ENCODE measurements at regions not wholly inside any gene's neighbourhood (a gene's known extent, or its start where the extent isn't known, plus 50 kb on each side); places are given as distances from the start of the nearest gene placed in this dataset.
A peak's percentile ranks its signal among the peaks of the same experiment; 100 is the strongest.

- DNase-seq: no peak
Measured at GRCh38 chrY:19140285-19140920, 366.9 kb upstream of the HSFY2 start.

GRCh38 chrY:19134426-19134825 lies 360.9 kb upstream of the HSFY2 start:
- DNase-seq: no peak

DNA sequence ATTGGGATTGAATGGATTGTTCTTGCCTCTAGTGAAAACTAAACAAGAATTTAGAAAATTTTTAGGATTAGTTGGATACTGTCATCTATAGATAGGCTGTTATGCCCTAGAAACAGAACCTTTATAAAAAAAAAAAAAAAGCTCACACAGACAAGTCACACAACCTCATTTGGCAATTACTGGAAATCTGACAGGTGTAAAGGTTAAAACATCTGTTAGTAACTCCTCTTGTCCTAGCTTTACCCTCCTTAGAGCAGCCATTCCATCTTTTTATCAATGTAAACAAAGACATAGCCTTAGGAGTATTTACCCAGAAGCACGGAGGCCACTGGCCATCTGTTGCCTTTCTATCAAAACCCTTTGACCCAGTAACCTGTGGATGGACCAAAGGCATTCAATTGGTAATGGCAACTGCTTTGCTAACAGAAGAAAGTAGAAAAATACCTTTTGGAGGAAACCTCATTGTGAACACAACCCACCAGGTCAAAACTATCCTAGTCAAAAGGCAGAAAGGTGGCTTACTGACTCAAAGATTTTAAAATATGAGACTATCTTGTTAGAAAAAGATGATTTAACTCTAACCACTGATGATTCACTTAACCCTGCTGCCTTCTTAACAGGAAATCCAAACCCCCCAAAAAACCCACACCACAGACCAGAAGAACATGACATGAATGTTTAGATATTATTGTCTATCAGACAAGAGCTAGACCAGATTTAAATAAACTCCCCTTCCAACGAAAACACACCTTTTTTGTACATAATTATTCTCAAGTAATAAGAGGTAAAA lies 357.2 kb upstream of the HSFY2 start:
- DNase-seq: no peak

DNA sequence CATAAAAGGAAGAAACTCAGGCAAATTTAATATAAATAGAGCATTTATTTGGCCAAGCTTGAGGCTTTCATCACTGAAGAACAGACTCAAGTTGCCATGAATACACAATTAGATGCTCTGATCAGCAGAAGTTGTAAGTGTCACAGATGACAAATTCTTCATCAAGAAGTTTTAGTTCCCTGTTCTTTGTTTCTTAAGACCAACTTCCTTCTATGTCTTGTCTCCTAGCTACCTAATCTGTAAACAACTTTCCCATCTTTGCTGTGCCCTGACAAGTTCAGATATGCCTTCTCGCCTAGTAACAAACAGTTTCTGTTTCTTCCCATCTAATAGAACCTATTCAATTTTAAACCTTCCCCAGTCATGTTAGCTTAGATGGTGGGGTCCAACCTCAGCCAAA lies 353.4 kb upstream of the HSFY2 start:
- DNase-seq: no peak

DNA sequence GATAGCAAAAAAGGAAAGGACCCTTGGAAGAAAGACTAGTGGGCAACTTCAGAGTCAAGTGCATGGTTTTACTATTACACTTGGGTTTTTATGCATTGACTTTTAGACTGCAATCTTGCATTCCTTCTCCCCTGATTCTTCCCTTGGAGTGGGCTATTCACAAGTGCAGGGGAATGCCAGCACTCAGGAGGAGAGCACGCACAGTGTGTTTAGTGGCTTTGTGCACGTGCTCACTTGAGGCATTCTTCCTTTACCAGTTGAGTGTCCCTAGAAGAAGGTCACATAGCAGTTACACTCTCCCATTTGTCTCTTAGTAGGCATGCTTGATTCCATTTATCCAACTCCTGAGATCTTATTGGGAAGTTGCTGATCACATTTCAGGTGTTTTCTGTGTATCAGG lies 351.1 kb upstream of the HSFY2 start:
- no peak for DNase-seq

GRCh38 chrY:19122450-19122849 lies 348.9 kb upstream of the HSFY2 start:
- DNase-seq: no peak

DNA sequence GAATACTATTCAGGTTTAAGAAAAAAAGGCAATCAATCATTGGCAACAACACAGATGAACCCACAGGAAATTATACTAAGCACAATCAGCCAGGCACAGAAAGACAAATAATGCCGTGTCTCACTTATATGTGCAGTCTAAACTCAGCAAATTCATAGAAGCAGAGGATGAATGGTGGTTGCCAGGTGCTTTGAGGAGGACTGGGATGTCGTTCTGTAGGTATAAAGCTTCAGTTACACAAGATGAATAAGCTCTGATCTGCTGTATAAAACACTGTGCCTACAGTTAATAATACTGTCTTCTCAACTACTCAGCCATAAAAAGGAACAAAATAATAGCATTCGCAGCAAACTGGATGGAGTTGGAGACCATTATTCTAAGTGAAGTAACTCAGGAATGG lies 324.8 kb upstream of the HSFY2 start:
- no peak for DNase-seq

DNA sequence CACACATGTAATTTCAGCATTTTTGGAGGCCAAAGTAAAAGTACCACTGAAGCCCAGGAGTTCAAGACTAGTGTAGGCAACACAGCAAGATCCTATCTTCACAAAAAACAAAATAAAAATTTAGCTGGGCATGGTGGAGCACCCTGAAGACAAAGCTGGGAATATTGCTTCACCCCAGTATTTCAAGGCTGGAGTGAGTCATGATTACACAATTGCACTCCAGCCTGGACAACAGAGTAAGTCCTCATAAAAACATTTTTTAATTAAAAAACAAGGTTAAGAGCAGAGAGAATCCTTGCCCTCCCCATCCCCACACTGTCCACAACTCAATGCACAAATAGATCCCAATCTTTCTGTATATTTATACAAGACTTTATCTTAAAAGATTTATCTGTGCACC lies 321.9 kb upstream of the HSFY2 start:
- DNase-seq: no peak

- DNase-seq: no peak
Measured at GRCh38 chrY:19083006-19083405, 309.5 kb upstream of the HSFY2 start.

DNA sequence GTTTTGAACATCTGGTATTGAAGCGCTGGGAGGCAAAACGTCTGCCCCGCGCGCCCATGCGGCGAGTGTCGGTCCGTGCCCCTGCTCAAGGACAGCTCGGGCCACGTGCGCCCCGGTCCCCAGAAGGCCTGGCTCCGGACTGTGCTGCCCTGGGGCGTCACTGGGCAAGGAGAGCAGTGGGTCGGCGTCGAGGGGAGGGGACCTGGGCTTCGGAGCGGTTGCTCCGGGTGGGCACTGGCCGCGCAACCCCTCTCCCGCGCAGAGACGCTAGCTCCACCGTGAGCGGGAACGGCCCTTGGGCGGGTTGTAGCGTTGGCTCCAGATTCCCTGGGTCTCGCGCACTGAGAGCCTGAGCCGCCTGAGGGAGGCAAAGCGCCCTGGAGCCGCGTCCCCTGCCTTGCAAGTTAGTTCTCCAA lies 304.2 kb upstream of the HSFY2 start:
- no peak for DNase-seq

DNA sequence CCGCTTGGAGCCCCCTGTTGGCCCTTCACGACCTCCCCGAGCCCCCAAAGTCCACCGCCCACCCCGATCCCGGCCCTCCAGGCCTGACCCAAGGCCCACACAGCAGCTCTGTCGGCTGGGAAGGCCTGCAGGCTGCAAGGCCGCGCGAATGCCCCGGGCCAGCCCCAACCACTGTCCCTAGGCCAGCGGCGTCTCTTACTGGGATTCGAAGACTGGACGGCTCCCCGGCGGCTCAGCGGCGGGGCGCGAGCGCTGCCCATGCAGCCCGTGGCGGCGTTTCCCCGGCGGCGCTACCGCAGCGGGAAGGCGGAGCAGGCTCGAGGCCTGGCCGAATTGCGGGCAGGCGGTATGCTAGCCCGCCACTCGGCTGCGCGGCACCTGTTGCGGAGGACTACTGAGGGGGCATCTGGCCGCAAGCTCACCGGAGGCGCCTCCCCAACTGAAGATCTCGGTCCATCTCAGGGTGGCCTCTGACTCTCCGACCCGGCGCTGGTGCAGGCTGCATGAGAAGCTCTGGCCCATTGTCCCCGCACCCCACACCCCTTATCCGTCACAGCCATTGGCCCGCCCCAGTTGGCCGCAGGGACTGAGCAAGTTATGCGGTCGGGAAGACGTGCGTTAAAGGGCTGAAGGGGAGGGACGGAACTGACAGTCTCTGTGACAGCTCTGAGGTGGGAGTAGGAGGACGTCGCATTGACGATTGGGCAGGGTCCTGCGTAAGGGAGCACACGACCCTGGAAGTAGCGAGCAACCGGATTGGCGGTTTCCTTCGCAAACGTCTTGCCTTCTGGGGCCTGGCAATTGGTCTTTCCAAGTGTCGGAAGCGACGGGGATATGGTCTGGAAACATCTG lies 303.5 kb upstream of the HSFY2 start:
- DNase-seq: no peak

- peak; percentile 13 for DNase-seq
Measured at GRCh38 chrY:19075471-19076253, 302.1 kb upstream of the HSFY2 start.

DNA sequence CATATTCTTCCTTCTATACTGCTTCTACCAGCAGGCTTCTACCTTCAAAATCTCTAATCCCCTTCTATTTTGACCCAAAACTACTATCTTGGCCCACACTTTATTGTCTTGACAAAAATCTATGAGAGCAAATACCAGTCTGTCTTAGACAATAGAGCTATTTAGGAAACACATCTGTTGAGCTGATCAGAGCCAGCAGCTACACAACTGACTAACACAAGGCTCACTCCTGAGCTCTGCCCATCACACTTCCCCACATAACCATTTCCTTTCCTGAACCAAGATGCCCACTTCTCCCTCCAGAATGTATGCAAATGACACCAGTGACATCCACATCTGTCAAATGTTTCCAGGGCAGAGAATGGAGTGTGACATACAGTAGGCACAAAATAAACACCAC lies 293.9 kb upstream of the HSFY2 start:
- DNase-seq: no peak

GRCh38 chrY:19066447-19067190 lies 293.1 kb upstream of the HSFY2 start:
- DNase-seq: no peak

- DNase-seq: no peak
Measured at GRCh38 chrY:19065119-19065518, 291.6 kb upstream of the HSFY2 start.

DNA sequence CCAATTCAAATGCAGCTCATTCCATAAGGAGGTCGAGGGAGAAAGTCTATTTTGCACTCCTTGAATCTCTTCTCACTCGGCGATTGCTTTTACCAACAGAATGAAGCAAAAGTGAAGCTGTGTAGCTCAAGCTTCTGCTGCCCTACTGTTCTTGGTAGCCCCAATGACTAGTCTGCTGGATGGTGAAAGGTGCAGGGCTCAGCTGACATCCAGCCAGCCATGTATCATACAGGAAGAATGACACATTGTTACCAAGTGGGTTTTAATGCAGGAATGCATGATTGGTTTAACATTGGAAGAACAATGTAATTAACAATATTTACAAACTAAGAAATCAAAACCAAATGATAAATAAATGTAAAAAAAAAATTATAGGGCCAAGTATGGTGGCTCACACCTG lies 286.2 kb upstream of the HSFY2 start:
- no peak for DNase-seq

DNA sequence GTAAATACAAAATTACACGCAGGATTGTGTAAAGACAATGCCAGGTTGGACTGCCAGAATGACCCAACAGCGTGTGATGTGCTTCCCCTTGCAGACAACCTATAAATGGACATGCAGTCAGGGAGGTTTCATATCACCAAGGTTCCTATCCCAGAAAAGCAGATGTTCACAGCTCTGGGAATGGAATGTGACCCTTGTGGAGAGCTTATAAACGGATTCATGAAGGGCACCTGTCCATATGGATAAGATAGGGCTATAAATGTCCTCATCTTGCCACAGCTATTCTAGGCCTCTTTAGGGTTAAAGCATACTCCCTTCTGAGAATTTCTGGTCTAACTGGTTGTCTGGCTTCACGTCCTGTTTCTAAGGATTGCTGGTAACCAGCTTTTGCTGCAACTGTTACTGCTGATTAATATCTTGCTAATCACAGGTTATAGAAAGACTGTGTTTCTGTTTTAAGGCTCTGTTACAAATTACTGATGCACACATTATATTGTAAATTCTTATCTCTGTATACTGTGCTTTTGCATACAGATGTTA lies 285.4 kb upstream of the HSFY2 start:
- DNase-seq: no peak

- no peak for DNase-seq
Measured at GRCh38 chrY:19056138-19056469, 282.6 kb upstream of the HSFY2 start.

DNA sequence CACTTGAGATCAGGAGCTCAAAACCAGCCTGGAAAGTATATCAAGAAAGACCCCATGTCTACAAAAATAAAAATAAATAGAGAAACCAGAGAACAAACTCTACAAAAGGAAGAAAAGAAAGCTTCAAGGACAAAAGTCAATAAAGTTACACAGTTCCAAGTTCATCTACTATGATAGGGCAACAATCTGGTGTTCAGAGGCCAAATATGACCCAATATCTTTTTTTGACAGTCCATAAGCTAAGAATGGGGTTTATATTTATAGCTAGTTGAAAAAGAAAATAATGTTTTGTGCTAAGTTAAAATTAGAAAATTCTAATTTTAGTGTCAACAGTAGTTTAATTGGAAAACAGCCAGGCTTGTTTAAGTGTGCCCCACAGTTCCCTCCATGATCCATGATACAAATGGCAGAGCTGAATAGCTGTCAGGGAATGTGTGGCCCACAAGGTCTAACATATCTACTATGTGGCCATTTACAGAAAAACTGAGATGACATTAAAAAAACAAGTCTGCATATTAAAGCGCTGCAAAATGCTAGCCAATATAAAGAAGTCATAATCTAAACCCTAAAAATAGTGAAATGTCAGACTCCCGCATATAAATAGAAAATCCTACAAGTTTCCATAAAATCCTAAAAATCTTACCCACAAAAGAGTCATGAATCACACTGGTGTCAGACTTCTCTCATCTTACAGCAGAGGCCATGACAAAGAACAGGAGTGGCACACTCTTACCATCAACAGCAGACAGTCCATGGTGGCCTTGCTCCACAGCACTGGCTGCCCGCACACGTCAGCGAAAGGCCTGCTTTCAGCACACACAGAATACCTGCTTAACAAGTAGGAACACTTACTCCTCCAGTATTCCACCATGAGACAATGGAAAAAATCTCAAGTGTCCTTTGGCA lies 281.9 kb upstream of the HSFY2 start:
- no peak for DNase-seq

- no peak for DNase-seq
Measured at GRCh38 chrY:19053806-19054205, 280.3 kb upstream of the HSFY2 start.

DNA sequence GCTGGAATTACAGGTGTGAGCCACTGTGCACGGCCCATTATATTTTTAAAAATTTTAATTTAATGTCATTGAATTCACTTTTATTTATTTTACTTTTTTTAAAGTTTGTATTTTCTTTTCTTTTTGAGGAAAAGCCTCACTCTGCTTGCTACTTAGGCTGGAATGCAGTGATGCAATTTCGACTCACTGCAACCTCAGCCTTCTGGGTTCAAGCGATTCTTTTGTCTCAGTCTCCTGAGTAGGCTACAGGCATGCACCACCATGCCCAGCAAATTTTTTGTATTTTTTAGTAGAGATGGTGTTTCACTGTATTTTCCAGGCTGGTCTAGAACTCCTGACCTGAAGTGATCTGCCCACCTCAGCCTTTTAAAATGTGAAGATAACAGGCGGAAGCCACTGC lies 277.5 kb upstream of the HSFY2 start:
- DNase-seq: no peak

Measured in COR-L47 (cell line).